Cardiac septum (tissue), 1 donor: ENCODE measurements at regions not wholly inside any gene's neighbourhood (a gene's known extent, or its start where the extent isn't known, plus 50 kb on each side); places are given as distances from the start of the nearest gene placed in this dataset.

Source experiments
- DNase-seq: peaks from one replicate; pipeline ENCODE4 v3.0.0-alpha.2; 2020; ENCODE audit warnings: low spot score
- intact Hi-C: fragments of 100-400 bp; cut with DNase I; formaldehyde crosslinking; loops from one replicate; pipeline ENCODE4 v1.14.0; 2022
- donor health status: DM: no; HTN: no; CAD: no.

DNA sequence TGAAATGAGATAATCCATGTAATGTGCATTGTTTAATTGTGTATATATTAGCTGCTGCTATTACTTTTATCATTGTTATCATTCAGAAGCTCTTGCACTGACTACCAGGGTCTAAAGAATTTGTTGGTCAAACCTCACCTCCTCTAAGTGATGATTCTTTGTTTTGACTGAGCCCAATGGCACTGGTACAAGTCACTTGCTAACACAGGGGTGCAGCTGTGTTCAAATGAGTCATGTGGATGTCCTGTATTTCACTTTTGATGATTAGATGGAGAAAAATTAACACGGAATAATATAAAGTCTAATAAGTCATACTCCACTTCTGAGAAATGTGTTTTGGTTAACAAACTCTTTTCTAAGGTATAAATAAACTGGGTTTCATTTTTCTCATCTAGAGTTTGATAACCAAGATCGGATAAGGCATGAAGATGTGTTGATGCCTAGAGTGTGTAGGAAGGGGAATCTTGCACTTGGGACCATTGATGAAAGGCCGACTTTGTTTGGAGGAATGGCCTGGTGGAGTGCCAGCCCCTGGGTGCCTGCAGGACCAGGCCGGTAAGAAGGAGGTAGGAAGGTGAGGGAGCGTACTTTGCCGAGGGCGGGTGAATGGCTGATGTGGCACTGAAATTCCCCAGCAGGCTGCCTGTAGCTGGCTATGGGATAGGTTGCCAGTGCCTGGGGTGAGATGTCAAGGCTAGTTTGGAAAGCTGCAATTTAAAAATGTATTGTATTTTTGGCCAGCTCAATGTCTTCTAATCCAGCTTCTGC, 244.7 kb upstream of the ZPLD1 start:
- intact Hi-C loops: no loop called here
- DNase-seq: no peak

DNA sequence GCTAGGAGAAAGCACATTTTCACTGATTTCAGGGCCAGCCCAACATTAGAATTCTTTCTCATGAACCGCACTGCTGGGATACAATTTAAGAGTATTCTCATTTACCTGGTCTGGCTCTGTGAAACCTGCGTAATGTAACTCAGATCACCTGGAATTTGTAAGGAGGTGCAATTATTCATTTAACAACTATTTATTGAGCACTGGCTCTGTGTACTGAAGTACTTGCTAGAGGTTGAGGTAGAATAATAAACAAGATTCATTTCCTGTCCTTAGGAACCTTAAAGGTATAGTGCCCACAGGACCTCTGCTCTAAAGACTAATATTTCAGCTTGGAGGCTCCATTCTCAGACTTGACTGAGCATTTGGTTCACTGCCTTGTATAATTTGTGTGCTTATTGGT, 242.2 kb upstream of the ZPLD1 start:
- intact Hi-C loops: no loop called here

DNA sequence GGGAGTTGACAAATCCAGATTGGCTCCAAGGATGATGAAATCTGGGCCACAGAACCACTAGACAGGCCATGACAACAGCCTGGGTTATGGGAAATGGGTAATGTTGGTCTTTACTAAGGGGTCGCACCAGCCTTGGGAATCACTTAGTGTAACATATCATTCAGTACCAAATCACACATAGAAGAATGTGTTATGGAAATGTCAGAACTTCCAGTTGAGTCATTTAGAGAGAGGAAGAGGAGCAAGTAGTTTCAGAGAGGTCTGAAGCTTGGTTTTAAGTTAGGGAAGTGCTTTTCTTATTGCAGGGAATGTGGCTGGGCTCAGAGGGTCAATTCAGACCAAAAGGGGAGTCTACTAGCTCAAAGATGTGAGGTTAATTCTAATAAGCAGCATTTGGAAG, 241.6 kb upstream of the ZPLD1 start:
- no peak for DNase-seq
- intact Hi-C loops: no loop called here

More for the DNA sequence above, 242.2 kb upstream of the ZPLD1 start:
- DNase-seq: no peak

DNA sequence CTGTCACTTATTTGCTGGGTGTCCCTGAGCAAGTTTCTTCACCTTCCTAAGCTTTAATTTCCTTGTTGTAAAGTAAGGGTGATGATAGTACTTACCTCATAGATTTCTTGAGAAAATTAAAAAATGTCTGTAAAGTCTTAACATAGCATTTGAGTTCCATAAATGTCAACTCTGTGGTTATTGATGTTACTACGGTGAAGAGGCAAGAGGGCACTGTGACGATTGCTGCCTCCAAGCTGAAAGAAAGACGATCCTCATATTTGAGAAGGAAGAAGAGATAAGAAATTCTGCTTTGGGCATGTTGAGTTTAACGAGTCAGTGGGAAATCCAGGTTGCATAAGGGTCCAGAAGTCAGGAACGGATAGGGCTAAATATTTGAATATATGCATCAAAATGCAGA, 240.8 kb upstream of the ZPLD1 start:
- no peak for DNase-seq
- intact Hi-C loops: no loop called here

DNA sequence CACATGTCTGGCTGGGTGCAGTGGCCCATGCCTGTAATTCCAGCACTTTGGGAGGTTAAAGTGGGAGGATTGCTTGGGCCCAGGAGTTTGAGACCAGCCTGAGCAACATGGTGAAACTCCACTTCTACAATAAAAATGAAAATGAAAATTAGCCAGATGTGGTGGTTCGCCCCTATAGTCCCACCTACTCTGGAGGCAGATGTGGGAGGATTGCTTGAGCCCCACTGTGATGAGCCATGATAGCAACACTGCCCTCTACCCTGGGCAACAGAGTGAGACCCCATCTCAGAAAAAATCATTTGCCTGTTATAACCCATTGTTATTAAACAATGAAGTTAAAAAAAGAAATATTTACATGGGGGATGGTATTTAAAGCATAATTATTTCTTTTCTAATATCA, 240.1 kb upstream of the ZPLD1 start:
- intact Hi-C loops: no loop called here
- DNase-seq: no peak

DNA sequence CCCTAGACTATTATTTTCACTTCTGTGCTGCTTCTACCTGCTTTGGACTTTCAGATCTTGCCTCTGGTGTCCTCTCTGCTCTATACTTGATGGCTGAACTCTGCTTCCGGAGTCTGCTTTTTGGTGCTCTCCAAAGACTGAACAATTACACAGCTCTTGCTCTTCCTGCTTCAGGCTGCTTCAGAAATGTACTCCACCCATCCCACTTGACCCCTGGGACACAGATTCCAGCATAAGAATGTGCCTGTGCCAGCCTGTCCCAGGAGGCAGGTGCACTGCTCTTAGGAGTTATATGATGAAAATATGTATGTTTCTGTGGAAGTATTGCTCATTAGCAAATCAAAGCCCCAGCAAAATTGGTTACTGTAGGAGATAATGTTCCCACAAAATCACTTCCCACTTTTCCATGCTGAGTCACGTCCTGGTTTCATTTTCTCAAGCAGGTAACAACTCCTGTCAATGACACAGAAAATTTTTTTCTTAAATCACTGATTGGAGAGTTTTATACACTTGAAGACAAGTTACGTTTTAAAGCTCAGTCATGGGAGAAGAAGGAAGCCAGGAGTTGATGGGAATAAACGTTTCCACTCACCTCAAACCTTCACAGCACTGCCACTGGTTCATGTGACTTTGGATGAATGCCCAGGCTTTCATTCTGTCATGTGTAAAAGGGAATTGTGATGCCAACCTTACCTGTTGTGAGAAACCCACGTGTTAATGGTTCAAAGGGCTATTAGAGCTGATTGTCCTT, 239.4 kb upstream of the ZPLD1 start:
- intact Hi-C loops: no loop called here
- no peak for DNase-seq

GRCh38 chr3:102200126-102200525, 234.7 kb upstream of the ZPLD1 start:
- intact Hi-C loops: no loop called here
- DNase-seq: no peak

DNA sequence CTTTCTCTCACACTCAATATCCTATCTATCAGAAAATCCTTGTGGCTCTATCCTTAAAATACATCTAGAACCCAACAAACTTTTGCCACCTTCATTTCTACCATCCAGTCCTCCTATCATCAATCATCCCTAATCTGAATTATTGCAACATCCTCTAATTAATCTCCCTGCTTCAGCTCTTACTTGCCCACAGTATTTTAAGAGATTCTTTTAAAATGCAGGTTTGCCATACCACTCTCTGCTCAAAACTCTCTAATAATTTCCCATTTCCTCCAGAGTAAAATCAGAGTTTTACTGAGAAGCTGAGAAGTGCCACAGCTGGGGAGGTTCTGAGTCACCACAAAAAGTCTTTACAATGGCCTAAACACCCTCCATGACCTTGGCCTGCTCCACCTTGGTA, 234.3 kb upstream of the ZPLD1 start:
- intact Hi-C loops: no loop called here
- no peak for DNase-seq

GRCh38 chr3:102205647-102206046, 229.2 kb upstream of the ZPLD1 start:
- no peak for DNase-seq
- intact Hi-C loops: no loop called here

DNA sequence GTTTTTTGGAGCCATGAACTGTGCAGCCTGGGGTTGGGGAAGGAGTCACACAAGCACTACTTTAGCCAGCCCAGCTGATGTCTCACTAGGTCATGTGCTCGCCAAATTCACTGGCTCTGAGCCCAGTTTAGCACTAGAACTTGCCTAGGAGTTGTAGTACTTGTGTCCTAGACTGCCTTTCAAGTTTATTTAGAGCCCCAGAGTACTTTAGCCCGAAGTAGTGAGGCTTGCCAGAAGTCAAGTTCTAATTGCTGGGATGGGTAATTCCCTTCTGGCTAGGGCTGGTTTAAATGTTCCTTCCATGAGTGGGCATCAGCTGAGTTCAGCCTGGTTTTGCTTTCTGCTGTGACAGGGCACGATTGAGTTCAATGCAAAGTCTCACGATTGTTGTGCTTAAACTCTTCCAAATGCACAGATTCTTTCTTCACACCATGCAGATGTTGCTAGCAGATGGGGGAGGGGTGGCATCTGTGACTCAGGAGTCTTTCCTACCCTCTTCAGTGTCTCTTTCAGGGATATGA, 228.2 kb upstream of the ZPLD1 start:
- DNase-seq: no peak
- intact Hi-C loops: no loop called here

GRCh38 chr3:102207151-102207571, 227.7 kb upstream of the ZPLD1 start:
- DNase-seq: no peak
- intact Hi-C loops: no loop called here

DNA sequence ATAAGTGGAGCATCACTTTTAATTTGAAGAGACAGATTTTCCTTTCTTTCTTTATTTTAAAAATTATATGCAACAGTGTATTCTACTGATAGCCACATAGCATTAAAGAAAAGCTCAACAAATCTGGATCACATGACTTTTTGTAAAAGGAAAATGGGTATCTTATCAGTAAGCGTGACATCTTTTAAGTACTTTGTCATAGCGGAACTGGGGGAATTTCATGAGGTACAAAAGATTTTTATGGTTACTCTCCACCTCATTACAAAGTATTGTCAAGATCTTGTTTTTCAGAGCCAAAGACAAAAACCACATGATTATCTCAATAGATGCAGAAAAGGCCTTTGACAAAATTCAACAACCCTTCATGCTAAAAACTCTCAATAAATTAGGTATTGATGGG, 219.6 kb upstream of the ZPLD1 start:
- no peak for DNase-seq
- intact Hi-C loops: no loop called here

DNA sequence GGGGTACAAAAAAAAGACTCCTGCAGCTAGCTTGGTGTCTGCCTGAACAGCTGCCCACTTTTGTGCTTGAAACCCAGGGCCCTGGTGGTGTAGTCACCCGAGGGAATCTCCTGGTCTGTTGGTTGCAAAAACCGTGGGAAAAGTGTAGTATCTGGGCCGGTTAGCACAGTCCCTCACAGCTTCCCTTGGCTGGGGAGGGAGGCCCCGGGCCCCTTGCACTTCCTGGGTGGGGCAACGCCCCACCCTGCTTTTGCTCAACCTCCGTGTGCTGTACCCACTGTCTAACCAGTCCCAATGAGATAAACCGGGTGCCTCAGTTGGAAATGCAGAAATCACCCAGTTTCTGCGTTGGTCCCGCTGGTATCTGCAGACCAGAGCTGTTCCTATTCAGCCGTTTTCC, 211.7 kb upstream of the ZPLD1 start:
- intact Hi-C loops: loop anchor here (10.0 kb wide), 1 partner anchor 518 kb away; no protein-coding TSS in a partner anchor
- no peak for DNase-seq

- no peak for DNase-seq
- intact Hi-C loops: loop anchor here (2.0 to 10.0 kb wide), 2 partner anchors 415 to 519 kb away; no protein-coding TSS in a partner anchor
These were observed 210.6 kb upstream of the ZPLD1 start for GRCh38 chr3:102224171-102224570.

DNA sequence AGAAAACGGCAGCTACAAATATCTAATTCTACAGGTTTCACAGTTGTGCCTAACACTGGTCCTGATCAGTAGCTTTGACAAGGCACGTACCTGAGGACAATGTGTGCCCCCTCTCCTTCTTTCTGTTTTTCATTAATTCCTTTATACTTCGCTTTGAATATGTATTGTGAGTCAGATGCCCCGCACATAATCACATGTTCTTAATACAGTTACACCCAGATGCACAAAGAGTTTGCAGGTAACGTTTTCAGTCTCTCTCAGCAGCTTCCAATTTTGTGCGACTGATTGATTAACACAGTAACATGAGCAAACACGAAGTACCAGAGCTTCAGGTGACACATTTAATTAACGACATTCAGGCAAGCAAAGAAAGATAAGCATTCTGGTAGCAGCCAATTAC, 209.8 kb upstream of the ZPLD1 start:
- intact Hi-C loops: loop anchor here (2.0 to 10.0 kb wide), 3 partner anchors 373 to 520 kb away; no protein-coding TSS in a partner anchor

DNA sequence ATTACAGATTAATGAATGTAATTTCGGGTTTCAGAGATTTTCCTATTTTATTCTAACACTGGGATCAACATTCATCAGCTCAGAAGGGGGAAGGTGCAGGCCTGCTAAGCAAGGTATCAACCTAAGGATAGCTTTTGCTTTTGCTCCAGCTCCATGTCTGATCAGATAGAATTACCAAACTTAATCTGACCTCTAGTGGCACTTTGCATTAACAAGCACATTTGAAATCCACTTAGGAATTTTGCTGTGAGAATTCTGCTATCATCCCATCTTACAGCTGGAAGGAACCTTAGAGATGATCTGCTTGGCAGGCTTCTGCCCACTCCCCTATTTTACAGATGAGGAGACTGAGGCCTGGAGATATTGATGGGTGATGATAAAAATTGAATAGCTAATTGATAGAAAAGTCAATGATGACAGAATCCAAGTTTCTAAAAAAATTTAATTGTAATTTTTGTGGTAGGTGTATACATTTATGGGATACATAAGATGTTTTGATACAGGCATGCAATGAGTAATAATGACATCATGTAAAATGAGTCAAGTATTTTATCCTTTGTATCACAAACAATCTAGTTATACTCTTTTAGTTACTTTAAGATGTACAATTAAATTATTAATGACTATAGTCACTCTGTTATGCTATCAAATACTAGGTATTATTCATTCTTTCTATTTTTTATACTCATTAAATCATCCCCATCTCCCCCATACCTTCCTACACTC, 209.2 kb upstream of the ZPLD1 start:
- DNase-seq: no peak
- intact Hi-C loops: loop anchor here (2.0 to 10.0 kb wide), 3 partner anchors 373 to 521 kb away; no protein-coding TSS in a partner anchor

More for the DNA sequence above, 209.8 kb upstream of the ZPLD1 start:
- DNase-seq: no peak

- DNase-seq: no peak
- intact Hi-C loops: loop anchor here (5.0 to 10.0 kb wide), 2 partner anchors 374 to 522 kb away; no protein-coding TSS in a partner anchor
These were observed 208.4 kb upstream of the ZPLD1 start for GRCh38 chr3:102226463-102226862.

GRCh38 chr3:102229062-102229655, 205.7 kb upstream of the ZPLD1 start:
- peak; percentile 81 for DNase-seq
- intact Hi-C loops: loop anchor here (2.0 to 10.0 kb wide), 3 partner anchors 308 to 524 kb away; no protein-coding TSS in a partner anchor

GRCh38 chr3:102230057-102230456, 204.8 kb upstream of the ZPLD1 start:
- intact Hi-C loops: no loop called here
- DNase-seq: no peak
